ENCODE measurements at regions not wholly inside any gene's neighbourhood (a gene's known extent, or its start where the extent isn't known, plus 50 kb on each side); places are given as distances from the start of the nearest gene placed in this dataset.

DNA sequence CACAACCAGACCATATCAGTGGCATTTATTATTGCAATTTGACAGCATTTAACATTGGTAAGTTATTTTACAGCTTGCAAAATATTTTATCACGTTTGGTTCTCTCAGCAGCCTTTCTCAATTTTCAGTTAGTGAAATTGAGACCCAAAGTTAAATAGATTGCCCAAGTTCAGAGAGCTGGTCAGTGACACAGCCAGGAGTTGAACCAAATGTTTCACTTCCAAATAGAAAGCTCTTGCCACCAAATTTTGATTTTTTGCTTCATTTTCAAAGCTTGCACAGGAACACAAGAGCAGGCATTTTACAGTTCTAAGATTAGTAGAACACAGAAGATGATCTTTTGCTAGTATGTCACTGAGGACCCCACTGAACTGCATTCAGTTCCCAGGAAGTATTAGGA lies 271.5 kb upstream of the C9orf72 start:
- no peak overlapping the region for H3K4me2 ChIP-seq (ENCODE audit: low read length)

DNA sequence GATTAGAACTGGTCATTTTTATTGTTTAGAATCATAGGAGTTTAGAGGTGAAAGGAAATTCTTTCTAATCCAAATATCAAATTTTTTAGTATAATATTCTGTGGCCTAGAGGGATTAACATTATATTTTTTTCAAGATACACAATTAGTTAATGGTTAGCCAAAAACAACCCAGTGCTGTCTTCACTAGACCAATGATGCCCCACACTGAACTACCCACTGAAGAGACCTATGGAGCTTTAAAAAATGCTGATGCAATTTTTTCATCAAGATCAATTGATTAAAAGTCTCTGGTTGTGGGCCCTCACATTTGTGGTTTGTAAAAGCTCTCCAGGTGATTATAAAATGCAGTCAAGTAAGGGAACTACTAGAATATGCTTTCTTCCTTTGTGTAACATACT lies 274.1 kb upstream of the C9orf72 start:
- Histone ChIP-seq H3K4me1 (ENCODE audit: control insufficient read depth, low read length) (peaks cover 5% of the 10 kb centered on the region), H3K4me3 (ENCODE audit: low read length) (no peak overlapping the region), H3K4me2 (ENCODE audit: low read length) (no peak overlapping the region), H3F3A (ENCODE audit: control insufficient read depth, insufficient read depth) (no peaks in the 10 kb centered on the region), H3K27me3 (ENCODE audit: control insufficient read depth, low read length) (no peaks in the 10 kb centered on the region), H3K9me3 (ENCODE audit: control insufficient read depth, insufficient read depth, low read length) (no peaks in the 10 kb centered on the region), H3K27ac (ENCODE audit: low read depth, low read length) (no peak overlapping the region), H4K20me1 (ENCODE audit: control insufficient read depth, insufficient read depth, low read depth, low read length) (no peaks in the 10 kb centered on the region), H3K79me2 (ENCODE audit: control insufficient read depth, low read length) (no peaks in the 10 kb centered on the region), H3K9me2 (replicated peaks; ENCODE audit: control insufficient read depth, low read length) (no peaks in the 10 kb centered on the region), H3K36me3 (ENCODE audit: control insufficient read depth, low read length) (no peaks in the 10 kb centered on the region)
- no peak for TF ChIP-seq EZH2phosphoT487 (IDR thresholded peaks at IDR 0.05; ENCODE audit: borderline replicate concordance, low read length)
- TF ChIP-seq, protein P1, sequence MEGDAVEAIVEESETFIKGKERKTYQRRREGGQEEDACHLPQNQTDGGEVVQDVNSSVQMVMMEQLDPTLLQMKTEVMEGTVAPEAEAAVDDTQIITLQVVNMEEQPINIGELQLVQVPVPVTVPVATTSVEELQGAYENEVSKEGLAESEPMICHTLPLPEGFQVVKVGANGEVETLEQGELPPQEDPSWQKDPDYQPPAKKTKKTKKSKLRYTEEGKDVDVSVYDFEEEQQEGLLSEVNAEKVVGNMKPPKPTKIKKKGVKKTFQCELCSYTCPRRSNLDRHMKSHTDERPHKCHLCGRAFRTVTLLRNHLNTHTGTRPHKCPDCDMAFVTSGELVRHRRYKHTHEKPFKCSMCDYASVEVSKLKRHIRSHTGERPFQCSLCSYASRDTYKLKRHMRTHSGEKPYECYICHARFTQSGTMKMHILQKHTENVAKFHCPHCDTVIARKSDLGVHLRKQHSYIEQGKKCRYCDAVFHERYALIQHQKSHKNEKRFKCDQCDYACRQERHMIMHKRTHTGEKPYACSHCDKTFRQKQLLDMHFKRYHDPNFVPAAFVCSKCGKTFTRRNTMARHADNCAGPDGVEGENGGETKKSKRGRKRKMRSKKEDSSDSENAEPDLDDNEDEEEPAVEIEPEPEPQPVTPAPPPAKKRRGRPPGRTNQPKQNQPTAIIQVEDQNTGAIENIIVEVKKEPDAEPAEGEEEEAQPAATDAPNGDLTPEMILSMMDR (IDR thresholded peaks at IDR 0.05; ENCODE audit: low read depth, low read length, poor library complexity, severe bottlenecking), result no peak

More for the DNA sequence above, 271.5 kb upstream of the C9orf72 start:
- Histone ChIP-seq H3K79me2 (ENCODE audit: control insufficient read depth, low read length) (no peaks in the 10 kb centered on the region), H3K9me3 (ENCODE audit: control insufficient read depth, insufficient read depth, low read length) (no peaks in the 10 kb centered on the region), H4K20me1 (ENCODE audit: control insufficient read depth, insufficient read depth, low read depth, low read length) (no peaks in the 10 kb centered on the region), H3K4me3 (ENCODE audit: low read length) (no peak overlapping the region), H3K36me3 (ENCODE audit: control insufficient read depth, low read length) (no peaks in the 10 kb centered on the region), H3K27ac (ENCODE audit: low read depth, low read length) (no peak overlapping the region), H3K9me2 (replicated peaks; ENCODE audit: control insufficient read depth, low read length) (no peaks in the 10 kb centered on the region), H3K4me1 (ENCODE audit: control insufficient read depth, low read length) (no peaks in the 10 kb centered on the region), H3F3A (ENCODE audit: control insufficient read depth, insufficient read depth) (no peaks in the 10 kb centered on the region), H3K27me3 (ENCODE audit: control insufficient read depth, low read length) (no peaks in the 10 kb centered on the region)
- no peak for TF ChIP-seq EZH2phosphoT487 (IDR thresholded peaks at IDR 0.05; ENCODE audit: borderline replicate concordance, low read length)
- TF ChIP-seq, protein P1 (IDR thresholded peaks at IDR 0.05; ENCODE audit: low read depth, low read length, poor library complexity, severe bottlenecking), result no peak

DNA sequence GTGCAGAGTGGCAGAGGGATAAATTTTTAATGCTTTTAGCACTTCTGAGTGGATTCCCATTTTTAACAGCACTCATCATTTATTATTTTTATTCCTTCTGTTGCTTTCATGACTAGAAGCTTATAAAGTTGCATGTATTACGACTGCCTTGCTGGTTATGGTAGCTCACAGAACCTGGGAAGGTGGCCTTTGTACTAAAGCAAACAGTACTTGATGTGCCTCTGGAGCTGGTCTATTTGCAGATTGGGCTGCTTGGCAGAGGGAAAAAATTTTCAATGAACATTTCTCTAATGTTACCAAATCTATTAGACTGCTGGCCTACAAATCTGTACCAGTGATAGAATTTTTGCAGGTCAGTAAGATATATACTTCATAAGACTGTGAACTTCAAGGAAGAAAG lies 274.5 kb upstream of the C9orf72 start:
- Histone ChIP-seq H3F3A (ENCODE audit: control insufficient read depth, insufficient read depth) (no peaks in the 10 kb centered on the region), H3K9me2 (replicated peaks; ENCODE audit: control insufficient read depth, low read length) (no peaks in the 10 kb centered on the region), H3K9me3 (ENCODE audit: control insufficient read depth, insufficient read depth, low read length) (no peaks in the 10 kb centered on the region), H3K27me3 (ENCODE audit: control insufficient read depth, low read length) (no peaks in the 10 kb centered on the region), H3K4me3 (ENCODE audit: low read length) (no peak overlapping the region), H3K4me1 (ENCODE audit: control insufficient read depth, low read length) (peaks cover 5% of the 10 kb centered on the region), H3K36me3 (ENCODE audit: control insufficient read depth, low read length) (no peaks in the 10 kb centered on the region), H4K20me1 (ENCODE audit: control insufficient read depth, insufficient read depth, low read depth, low read length) (no peaks in the 10 kb centered on the region), H3K79me2 (ENCODE audit: control insufficient read depth, low read length) (no peaks in the 10 kb centered on the region), H3K27ac (ENCODE audit: low read depth, low read length) (no peak overlapping the region), H3K4me2 (ENCODE audit: low read length) (no peak overlapping the region)
- no peak for TF ChIP-seq EZH2phosphoT487 (IDR thresholded peaks at IDR 0.05; ENCODE audit: borderline replicate concordance, low read length)
- TF ChIP-seq, protein P1 (IDR thresholded peaks at IDR 0.05; ENCODE audit: low read depth, low read length, poor library complexity, severe bottlenecking), result no peak

DNA sequence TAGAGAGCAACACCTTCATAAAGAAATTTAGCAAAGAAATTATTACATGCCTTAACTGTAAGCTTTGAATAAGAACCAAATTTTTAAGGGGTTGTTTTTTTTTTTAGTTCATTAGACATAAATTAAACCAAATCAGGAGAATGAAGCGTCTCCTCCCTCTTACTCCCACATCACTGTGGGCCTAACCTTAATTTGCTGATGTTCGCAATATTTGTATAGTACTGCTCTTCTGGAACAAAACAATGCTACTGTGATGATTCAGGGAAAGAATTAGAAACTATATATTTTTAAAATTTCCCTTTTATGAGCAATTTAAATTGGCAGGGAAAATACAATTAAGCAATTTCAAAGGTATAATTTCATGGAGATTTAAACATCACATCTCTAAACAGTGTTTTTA lies 275.0 kb upstream of the C9orf72 start:
- Histone ChIP-seq H3K79me2 (ENCODE audit: control insufficient read depth, low read length) (no peaks in the 10 kb centered on the region), H3K4me2 (ENCODE audit: low read length) (no peak overlapping the region), H4K20me1 (ENCODE audit: control insufficient read depth, insufficient read depth, low read depth, low read length) (no peaks in the 10 kb centered on the region), H3F3A (ENCODE audit: control insufficient read depth, insufficient read depth) (no peaks in the 10 kb centered on the region), H3K4me3 (ENCODE audit: low read length) (no peak overlapping the region), H3K9me2 (replicated peaks; ENCODE audit: control insufficient read depth, low read length) (no peaks in the 10 kb centered on the region), H3K36me3 (ENCODE audit: control insufficient read depth, low read length) (no peaks in the 10 kb centered on the region), H3K27me3 (ENCODE audit: control insufficient read depth, low read length) (no peaks in the 10 kb centered on the region), H3K27ac (ENCODE audit: low read depth, low read length) (no peak overlapping the region), H3K9me3 (ENCODE audit: control insufficient read depth, insufficient read depth, low read length) (no peaks in the 10 kb centered on the region), H3K4me1 (ENCODE audit: control insufficient read depth, low read length) (peaks cover 5% of the 10 kb centered on the region)
- TF ChIP-seq, protein P1 (IDR thresholded peaks at IDR 0.05; ENCODE audit: low read depth, low read length, poor library complexity, severe bottlenecking), result no peak
- no peak for TF ChIP-seq EZH2phosphoT487 (IDR thresholded peaks at IDR 0.05; ENCODE audit: borderline replicate concordance, low read length)

Measured in DOHH2 (cell line).